KMS-11 (cell line): ENCODE measurements at regions not wholly inside any gene's neighbourhood (a gene's known extent, or its start where the extent isn't known, plus 50 kb on each side); places are given as distances from the start of the nearest gene placed in this dataset.
A peak's percentile ranks its signal among the peaks of the same experiment; 100 is the strongest.

Experiments used
- H2AFZ ChIP-seq: fragments of 200-600 bp; sonication (generic); 2 replicates; pipeline ENCODE4 v1.6.1; 2016; ENCODE audit warnings: antibody characterized with exemption, mixed run types, low read depth
- H3K27ac ChIP-seq: fragments of 200-600 bp; sonication (generic); 2 replicates; pipeline ENCODE4 v1.6.1; 2016; ENCODE audit warnings: mild to moderate bottlenecking, mixed run types
- H3K27me3 ChIP-seq: fragments of 200-600 bp; sonication (generic); 2 replicates; pipeline ENCODE4 v1.6.1; 2017; ENCODE audit warnings: mild to moderate bottlenecking, low read depth, mixed run types, moderate library complexity; ENCODE audit not compliant: insufficient read depth
- H3K36me3 ChIP-seq: fragments of 200-600 bp; sonication (generic); 2 replicates; pipeline ENCODE4 v1.6.1; 2017; ENCODE audit warnings: mild to moderate bottlenecking, mixed run types; ENCODE audit not compliant: insufficient read depth
- H3K4me1 ChIP-seq: fragments of 200-600 bp; sonication (generic); 2 replicates; pipeline ENCODE4 v1.6.1; 2016; ENCODE audit warnings: mild to moderate bottlenecking, low read depth, mixed run types; ENCODE audit not compliant: poor library complexity, severe bottlenecking
- H3K4me2 ChIP-seq: fragments of 200-600 bp; sonication (generic); 2 replicates; pipeline ENCODE4 v1.7.0; 2016; ENCODE audit warnings: mild to moderate bottlenecking, mixed run types
- H3K4me3 ChIP-seq: fragments of 200-600 bp; sonication (generic); IDR thresholded peaks from 2 replicates; pipeline ENCODE4 v1.6.1; 2017; ENCODE audit warnings: low read depth, low read length, mixed read lengths; ENCODE audit not compliant: insufficient read depth
- H3K79me2 ChIP-seq: fragments of 200-600 bp; sonication (generic); 2 replicates; pipeline ENCODE4 v1.6.1; 2016; ENCODE audit warnings: low read depth, mixed run types; ENCODE audit not compliant: insufficient read depth
- H3K9ac ChIP-seq: fragments of 200-600 bp; sonication (generic); 2 replicates; pipeline ENCODE4 v1.6.1; 2016; ENCODE audit warnings: mild to moderate bottlenecking, mixed run types
- H4K20me1 ChIP-seq: fragments of 200-600 bp; sonication (generic); 2 replicates; pipeline ENCODE4 v1.6.1; 2016; ENCODE audit warnings: mild to moderate bottlenecking, mixed run types; ENCODE audit not compliant: insufficient read depth
- CTCF ChIP-seq: fragments of 200-600 bp; sonication (generic); conservative IDR thresholded peaks from 2 replicates; pipeline ENCODE4 v1.6.1; 2017; ENCODE audit warnings: low read depth, mild to moderate bottlenecking, antibody characterized with exemption, low read length, moderate library complexity, mixed read lengths

- peak overlapping the region; percentile 62 for H2AFZ ChIP-seq
- no peak for TF ChIP-seq CTCF
- peaks cover 37% of the 10 kb centered on the region for H3K4me1 ChIP-seq
- peaks cover 8% of the 10 kb centered on the region for H3K27me3 ChIP-seq
- H3K4me2 ChIP-seq, result peak overlapping the region; percentile 72
- H3K4me3 ChIP-seq, result peak overlapping the region; percentile 63
- H4K20me1 ChIP-seq, result no peaks in the 10 kb centered on the region
- no peaks in the 10 kb centered on the region for H3K36me3 ChIP-seq
- H3K27ac ChIP-seq, result peak overlapping the region; percentile 78
- peak overlapping the region; percentile 64 for H3K9ac ChIP-seq
- no peaks in the 10 kb centered on the region for H3K79me2 ChIP-seq
These were observed 116.8 kb downstream of the TOMM20 start for GRCh38 chr1:235011599-235012435.

GRCh38 chr1:235011064-235011598 lies 117.5 kb downstream of the TOMM20 start:
- no peaks in the 10 kb centered on the region for H3K79me2 ChIP-seq
- peak overlapping the region; percentile 47; the same call in 1 of the 2 replicates for H3K4me2 ChIP-seq
- no peak overlapping the region for H2AFZ ChIP-seq
- H3K4me1 ChIP-seq, result peaks cover 40% of the 10 kb centered on the region
- peaks cover 8% of the 10 kb centered on the region for H3K27me3 ChIP-seq
- H3K27ac ChIP-seq, result peak overlapping the region; percentile 6; the same call in 1 of the 2 replicates
- no peaks in the 10 kb centered on the region for H3K36me3 ChIP-seq
- no peak overlapping the region for H3K9ac ChIP-seq
- TF ChIP-seq CTCF, result no peak
- no peaks in the 10 kb centered on the region for H4K20me1 ChIP-seq
- no peak overlapping the region for H3K4me3 ChIP-seq

GRCh38 chr1:235009561-235010306 lies 118.9 kb downstream of the TOMM20 start:
- Histone ChIP-seq H3K27me3 (peaks cover 8% of the 10 kb centered on the region), H3K4me1 (peaks cover 27% of the 10 kb centered on the region), H2AFZ (no peak overlapping the region), H3K4me2 (no peak overlapping the region), H3K36me3 (no peaks in the 10 kb centered on the region), H3K4me3 (no peak overlapping the region), H3K79me2 (no peaks in the 10 kb centered on the region), H3K9ac (no peak overlapping the region), H4K20me1 (no peaks in the 10 kb centered on the region), H3K27ac (no peak overlapping the region)
- no peak for TF ChIP-seq CTCF

GRCh38 chr1:235009074-235009473 lies 119.6 kb downstream of the TOMM20 start:
- Histone ChIP-seq H4K20me1 (no peaks in the 10 kb centered on the region), H3K79me2 (no peaks in the 10 kb centered on the region), H3K4me2 (no peak overlapping the region), H2AFZ (no peak overlapping the region), H3K27ac (no peak overlapping the region), H3K9ac (no peak overlapping the region), H3K27me3 (peaks cover 8% of the 10 kb centered on the region), H3K36me3 (no peaks in the 10 kb centered on the region), H3K4me3 (no peak overlapping the region), H3K4me1 (peaks cover 27% of the 10 kb centered on the region)
- no peak for TF ChIP-seq CTCF
